IMR-90 (cell line): ENCODE measurements at regions not wholly inside any gene's neighbourhood (a gene's known extent, or its start where the extent isn't known, plus 50 kb on each side); places are given as distances from the start of the nearest gene placed in this dataset.
A peak's percentile ranks its signal among the peaks of the same experiment; 100 is the strongest.

Source experiments
- ATAC-seq: fragments of 200-7000 bp; cut with Tn5 transposase; 2 replicates; pipeline ENCODE4 v1.9.1; 2020; ENCODE audit warnings: low read depth, mild to moderate bottlenecking, moderate library complexity
- BruUV-seq: library from RNA; stranded (reverse); fragments of 400-500 nt; replicated peaks from 2 replicates; lab custom pipeline; 2021; lab: Mats Ljungman, UMichigan
- CTCF ChIA-PET: fragments of 300-600 bp; formaldehyde crosslinking; extraction: SDS; loops from one replicate; lab custom pipeline; 2021; ENCODE audit warnings: antibody characterized with exemption; lab: Yijun Ruan, JAX
- POLR2A ChIA-PET: fragments of 300-600 bp; sonication (Branson Sonifier 250); formaldehyde crosslinking; loops from one replicate; lab custom pipeline; 2022; ENCODE audit warnings: antibody characterized with exemption; ENCODE audit not compliant: unreplicated experiment; lab: Charles Lee
- DNase-seq: peaks from one replicate; pipeline ENCODE4 v3.0.0; 2013
- H2AFZ ChIP-seq: replicated peaks from 2 replicates; pipeline ENCODE3; 2013; ENCODE audit warnings: low read length, mild to moderate bottlenecking; ENCODE audit not compliant: poor library complexity
- H2AK5ac ChIP-seq: 2 replicates; pipeline ENCODE4 v1.6.1; 2013; ENCODE audit warnings: low read depth, low read length, inconsistent platforms
- H2AK9ac ChIP-seq: replicated peaks from 2 replicates; pipeline ENCODE3; 2013; ENCODE audit warnings: mild to moderate bottlenecking, low read depth, low read length, moderate library complexity; ENCODE audit not compliant: poor library complexity
- H2BK120ac ChIP-seq: 2 replicates; pipeline ENCODE4 v1.6.1; 2013; ENCODE audit warnings: low read depth, low read length, inconsistent platforms
- H2BK15ac ChIP-seq: 3 replicates; pipeline ENCODE4 v1.6.1; 2013; ENCODE audit warnings: low read depth, low read length, inconsistent platforms
- H2BK20ac ChIP-seq: 2 replicates; pipeline ENCODE4 v1.6.1; 2013; ENCODE audit warnings: low read depth, mild to moderate bottlenecking, inconsistent platforms, low read length, moderate library complexity
- H2BK5ac ChIP-seq: 2 replicates; pipeline ENCODE4 v1.6.1; 2013; ENCODE audit warnings: mild to moderate bottlenecking, low read depth, low read length, inconsistent platforms; ENCODE audit not compliant: poor library complexity, severe bottlenecking
- H3K14ac ChIP-seq: replicated peaks from 2 replicates; pipeline ENCODE4 v1.6.1; 2013; ENCODE audit warnings: low read depth, low read length, inconsistent platforms
- H3K18ac ChIP-seq: 2 replicates; pipeline ENCODE4 v1.6.1; 2013; ENCODE audit warnings: low read depth, low read length, control low read depth
- H3K23ac ChIP-seq: 2 replicates; pipeline ENCODE4 v1.6.1; 2013; ENCODE audit warnings: low read depth, low read length, inconsistent platforms
- H3K27ac ChIP-seq: 2 replicates; pipeline ENCODE4 v1.5.1; 2013; ENCODE audit warnings: mild to moderate bottlenecking, control low read depth, low read length; ENCODE audit not compliant: insufficient read depth
- H3K27me3 ChIP-seq: 2 replicates; pipeline ENCODE4 v1.6.1; 2013; ENCODE audit warnings: low read length; ENCODE audit not compliant: control insufficient read depth, insufficient read depth
- H3K36me3 ChIP-seq: 2 replicates; pipeline ENCODE4 v1.6.1; 2013; ENCODE audit warnings: low read length, mixed read lengths; ENCODE audit not compliant: control insufficient read depth, insufficient read depth
- H3K4ac ChIP-seq: 2 replicates; pipeline ENCODE4 v1.6.1; 2013; ENCODE audit warnings: low read depth, low read length, inconsistent platforms
- H3K4me1 ChIP-seq: 2 replicates; pipeline ENCODE4 v1.6.1; 2013; ENCODE audit warnings: low read length, mixed read lengths; ENCODE audit not compliant: control insufficient read depth, insufficient read depth
- H3K4me2 ChIP-seq: 2 replicates; pipeline ENCODE4 v1.6.1; 2013; ENCODE audit warnings: low read depth, mild to moderate bottlenecking, control low read depth, low read length, moderate library complexity
- H3K4me3 ChIP-seq: 2 replicates; pipeline ENCODE4 v1.5.1; 2013; ENCODE audit warnings: low read depth, mild to moderate bottlenecking, control low read depth, low read length, moderate library complexity; ENCODE audit not compliant: insufficient read depth
- H3K56ac ChIP-seq: 2 replicates; pipeline ENCODE4 v1.6.1; 2013; ENCODE audit warnings: low read length, inconsistent platforms; ENCODE audit not compliant: insufficient read depth; ENCODE audit errors: extremely low read depth
- H3K79me1 ChIP-seq, 2 experiments: 2 replicates each; pipeline ENCODE4 v1.6.1; 2013; ENCODE audit warnings: low read length in 2 of 2, inconsistent platforms in 1 of 2, low read depth in 1 of 2
- H3K9ac ChIP-seq: 2 replicates; pipeline ENCODE4 v1.6.1; 2013; ENCODE audit warnings: low read depth, low read length, control low read depth
- H3K9me1 ChIP-seq: 2 replicates; pipeline ENCODE4 v1.6.1; 2013; ENCODE audit warnings: low read length, inconsistent platforms; ENCODE audit not compliant: insufficient read depth
- H3K9me3 ChIP-seq: 2 replicates; pipeline ENCODE4 v1.6.1; 2013; ENCODE audit warnings: low read length; ENCODE audit not compliant: control insufficient read depth, insufficient read depth
- H4K20me1 ChIP-seq: 2 replicates; pipeline ENCODE4 v1.6.1; 2013; ENCODE audit warnings: low read length, inconsistent platforms; ENCODE audit not compliant: insufficient read depth
- H4K5ac ChIP-seq: 2 replicates; pipeline ENCODE4 v1.6.1; 2013; ENCODE audit warnings: mild to moderate bottlenecking, low read depth, low read length, control low read depth
- H4K8ac ChIP-seq, 2 experiments: 2 replicates each; pipeline ENCODE4 v1.6.1; 2013; ENCODE audit warnings: low read depth in 2 of 2, low read length in 2 of 2, control low read depth in 1 of 2, inconsistent platforms in 1 of 2
- H4K91ac ChIP-seq: 2 replicates; pipeline ENCODE4 v1.6.1; 2013; ENCODE audit warnings: low read depth, low read length, inconsistent platforms; ENCODE audit not compliant: insufficient read depth
- BHLHE40 ChIP-seq: fragments of 150-350 bp; IDR thresholded peaks from 2 replicates; pipeline ENCODE4 v1.6.1; 2016; ENCODE audit warnings: mild to moderate bottlenecking, low read depth, low read length
- CEBPB ChIP-seq: IDR thresholded peaks from 2 replicates; pipeline ENCODE4 v1.6.1; 2012; ENCODE audit warnings: low read depth, low read length, improper control_type of control experiment
- CHD1 ChIP-seq: IDR thresholded peaks from 2 replicates; pipeline ENCODE4 v1.6.1; 2012; ENCODE audit warnings: low read depth, low read length, improper control_type of control experiment
- CTCF ChIP-seq: conservative IDR thresholded peaks from 2 replicates; pipeline ENCODE4 v1.5.1; 2012; ENCODE audit warnings: mild to moderate bottlenecking, low read depth, low read length, improper control_type of control experiment
- ELK1 ChIP-seq: fragments of 150-350 bp; IDR thresholded peaks from 2 replicates; pipeline ENCODE4 v1.6.1; 2016; ENCODE audit warnings: low read depth, mild to moderate bottlenecking, low read length, moderate library complexity, borderline replicate concordance
- FOS ChIP-seq: fragments of 150-350 bp; IDR thresholded peaks from 2 replicates; pipeline ENCODE4 v1.6.1; 2016; ENCODE audit warnings: low read depth, low read length
- MAFK ChIP-seq: IDR thresholded peaks from 2 replicates; pipeline ENCODE4 v1.6.1; 2012; ENCODE audit warnings: low read depth, low read length, improper control_type of control experiment
- MAZ ChIP-seq: IDR thresholded peaks from 2 replicates; pipeline ENCODE4 v1.6.1; 2012; ENCODE audit warnings: low read depth, mild to moderate bottlenecking, low read length, improper control_type of control experiment, moderate library complexity, borderline replicate concordance
- NFE2L2 ChIP-seq: fragments of 150-350 bp; IDR thresholded peaks from 2 replicates; pipeline ENCODE4 v1.6.1; 2016; ENCODE audit warnings: low read depth, mild to moderate bottlenecking, low read length
- POLR2A ChIP-seq: IDR thresholded peaks from 2 replicates; pipeline ENCODE4 v1.6.1; 2012; ENCODE audit warnings: mild to moderate bottlenecking, low read depth, low read length
- RAD21 ChIP-seq: IDR thresholded peaks from 2 replicates; pipeline ENCODE4 v1.6.1; 2012; ENCODE audit warnings: low read length, improper control_type of control experiment
- RCOR1 ChIP-seq: IDR thresholded peaks from 2 replicates; pipeline ENCODE4 v1.6.1; 2012; ENCODE audit warnings: mild to moderate bottlenecking, low read length, improper control_type of control experiment; ENCODE audit not compliant: insufficient replicate concordance
- RFX5 ChIP-seq: IDR thresholded peaks from 2 replicates; pipeline ENCODE4 v1.8.0; 2012; ENCODE audit warnings: low read depth, mild to moderate bottlenecking, low read length, moderate library complexity
- SMC3 ChIP-seq: fragments of 150-350 bp; IDR thresholded peaks from 2 replicates; pipeline ENCODE4 v1.6.1; 2016; ENCODE audit warnings: low read depth, mild to moderate bottlenecking, antibody characterized with exemption, low read length, moderate library complexity
- USF2 ChIP-seq: fragments of 150-350 bp; IDR thresholded peaks from 2 replicates; pipeline ENCODE4 v1.6.1; 2017; ENCODE audit warnings: mild to moderate bottlenecking, antibody characterized with exemption, low read length, low read depth
- WGBS, 2 experiments: methylation state at CpG; one replicate each; pipeline versions ENCODE4 v1.1.5 to v1.1.7; 2013; ENCODE audit warnings: missing lambda C conversion rate in 2 of 2; ENCODE audit not compliant: insufficient read length in 1 of 2; ENCODE audit errors: extremely low coverage in 2 of 2; 5-methylcytosine and 5-hydroxymethylcytosine counted together
- dilution Hi-C: fragments of 300-500 bp; cut with HindIII; formaldehyde crosslinking; loops from one replicate; pipeline ENCODE4 v1.14.3; 2018; ENCODE audit warnings: low sequenced_read_pairs; ENCODE audit not compliant: unreplicated experiment
- in situ Hi-C: fragments of 300-500 bp; cut with MboI; formaldehyde crosslinking; loops from 3 replicates; pipeline ENCODE4 v1.14.3; 2019; ENCODE audit warnings: low sequenced_read_pairs, inconsistent platforms, mixed read lengths
- intact Hi-C: fragments of 100-400 bp; cut with micrococcal nuclease; formaldehyde crosslinking; loops from 2 replicates; pipeline ENCODE4 v1.10.0; 2022

GRCh38 chr1:198444792-198445191 lies 95.7 kb downstream of the ATP6V1G3 start:
- Histone ChIP-seq H3K4me1 (no peaks in the 10 kb centered on the region; the same call in 1 of the 2 replicates), H2AFZ (no peak overlapping the region)
- WGBS, 2 experiments = no CpG with 5 or more reads among the region's 1 CpG

More at GRCh38 chr1:198444792-198445191, 95.7 kb downstream of the ATP6V1G3 start:
- DNase-seq (peak; percentile 90), ATAC-seq (no peak)
- dilution Hi-C loops (no loop called here), intact Hi-C loops (no loop called here), in situ Hi-C loops (loop anchor here (10.0 kb wide), 1 partner anchor 180 kb away; no protein-coding TSS in a partner anchor)
- Histone ChIP-seq H2BK120ac (no peak overlapping the region), H3K14ac (no peak overlapping the region), H3K27ac (no peak overlapping the region), H4K91ac (no peak overlapping the region), H2AK9ac (no peak overlapping the region), H2BK5ac (peak overlapping the region; percentile 76), H3K27me3 (no peaks in the 10 kb centered on the region), H4K8ac (no peak overlapping the region), H2BK20ac (0 out of 2 replicates have a peak overlapping the region, but pooled peaks have one; percentile 1), H4K20me1 (no peaks in the 10 kb centered on the region), H3K4ac (no peak overlapping the region), H3K56ac (no peak overlapping the region), H3K36me3 (no peaks in the 10 kb centered on the region), H3K18ac (no peak overlapping the region), H3K4me3 (no peak overlapping the region), H3K9me3 (no peaks in the 10 kb centered on the region), H3K9ac (no peak overlapping the region), H3K79me1 (no peaks in the 10 kb centered on the region), H3K23ac (no peak overlapping the region), H3K4me2 (no peak overlapping the region), H2BK15ac (no peak overlapping the region), H3K9me1 (no peaks in the 10 kb centered on the region), H4K5ac (no peak overlapping the region), H2AK5ac (no peak overlapping the region)
- ChIA-PET POLR2A (no interaction called here), CTCF (no interaction called here)
- no TSS peak for BruUV-seq
- TF ChIP-seq POLR2A (no peak), FOS (no peak), USF2 (no peak), CHD1 (no peak), MAFK (no peak), RCOR1 (no peak), CTCF (no peak), BHLHE40 (no peak), SMC3 (no peak), RFX5 (no peak), ELK1 (no peak), MAZ (no peak), CEBPB (no peak), RAD21 (no peak), NFE2L2 (no peak)
